Sigmoid colon (tissue), 6 donors: ENCODE measurements at regions not wholly inside any gene's neighbourhood (a gene's known extent, or its start where the extent isn't known, plus 50 kb on each side); places are given as distances from the start of the nearest gene placed in this dataset.

Experiments
- DNase-seq: peaks from one replicate; pipeline ENCODE4 v3.0.0-alpha.2; 2019
- H3K27ac ChIP-seq, 4 donors: fragments of 200-600 bp; sonication (generic); one replicate each; pipeline ENCODE4 v1.5.1; 2016 to 2019; ENCODE audit warnings: mild to moderate bottlenecking in 1 of 4
- H3K27me3 ChIP-seq, 3 donors: fragments of 200-600 bp; sonication (generic); one replicate each; pipeline ENCODE4 v1.5.1; 2019; ENCODE audit warnings: mild to moderate bottlenecking in 1 of 3
- H3K36me3 ChIP-seq, 4 donors: fragments of 200-600 bp; sonication (generic); one replicate each; pipeline ENCODE4 v1.5.1; 2016 to 2019
- H3K4me1 ChIP-seq, 4 donors: fragments of 200-600 bp; sonication (generic); one replicate each; pipeline ENCODE4 v1.5.1; 2017 to 2019
- H3K4me3 ChIP-seq, 4 donors: fragments of 200-600 bp; sonication (generic); one replicate each; pipeline ENCODE4 v1.5.1; 2017 to 2019; ENCODE audit warnings: mild to moderate bottlenecking in 2 of 4, moderate library complexity in 1 of 4
- H3K9me3 ChIP-seq, 4 donors: fragments of 200-600 bp in 3 of 4; sonication (generic) in 3 of 4; one replicate each; pipeline versions ENCODE4 v1.5.1 to v1.6.1; 2013 to 2019
- CTCF ChIP-seq, 4 experiments: fragments of 450-650 bp in 3 of 4; fragments of 200-600 bp in 1 of 4; IDR thresholded peaks; one replicate each; pipeline ENCODE4 v1.5.1; 2016 to 2019; ENCODE audit warnings: antibody characterized with exemption in 4 of 4, mild to moderate bottlenecking in 3 of 4, moderate library complexity in 2 of 4
- EP300 ChIP-seq, 4 donors: sonication (generic); formaldehyde crosslinking; IDR thresholded peaks; one replicate each; pipeline ENCODE4 v1.6.1; 2017; ENCODE audit warnings: antibody characterized with exemption in 4 of 4
- POLR2A ChIP-seq, 2 donors: fragments of 450-650 bp; IDR thresholded peaks; one replicate each; pipeline ENCODE4 v1.6.1; 2016; ENCODE audit warnings: antibody characterized with exemption in 2 of 2, mild to moderate bottlenecking in 2 of 2, moderate library complexity in 2 of 2
- POLR2AphosphoS5 ChIP-seq, 4 donors: sonication (generic); formaldehyde crosslinking; IDR thresholded peaks; one replicate each; pipeline ENCODE4 v1.6.1; 2017; ENCODE audit warnings: antibody characterized with exemption in 4 of 4
- WGBS, 2 donors: extraction: QIAGEN DNeasy Blood & Tissue Kit; methylation state at CpG; one replicate each; pipeline ENCODE4 v1.1.7; 2013; 5-methylcytosine and 5-hydroxymethylcytosine counted together
- intact Hi-C: fragments of 100-400 bp; cut with DNase I; formaldehyde crosslinking; loops from one replicate; pipeline ENCODE4 v1.15.1; 2023
- donor health status: healthy with polysubstance abuse.
- donor health status: healthy.

DNA sequence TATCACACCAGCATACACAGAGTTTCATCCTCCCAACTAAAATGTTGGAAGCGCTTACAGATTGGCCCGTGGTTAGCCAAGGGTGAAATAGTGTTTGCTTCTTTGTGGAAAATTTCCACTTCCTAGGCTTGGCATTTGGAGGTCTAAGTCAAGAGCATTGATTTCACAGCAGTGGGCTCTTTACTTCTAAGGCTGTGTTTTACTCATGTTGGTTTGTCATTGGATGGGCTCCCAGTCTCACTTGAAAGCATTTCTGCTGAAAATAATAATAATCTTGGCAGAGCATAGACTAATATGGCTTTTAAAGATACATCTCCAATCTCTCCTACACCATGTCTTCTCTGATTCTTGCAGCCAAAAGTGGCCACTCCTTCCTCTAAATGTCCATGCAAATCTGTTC lies 82.9 kb downstream of the DYNAP start:
- TF ChIP-seq CTCF (IDR thresholded peaks at IDR 0.05) (no peak), POLR2AphosphoS5 (IDR thresholded peaks at IDR 0.05) (no peak), EP300 (IDR thresholded peaks at IDR 0.05) (no peak), POLR2A (IDR thresholded peaks at IDR 0.05) (no peak)
- intact Hi-C loops = loop anchor here (10.0 kb wide), 1 partner anchor 1901 kb away; no protein-coding TSS in a partner anchor

DNA sequence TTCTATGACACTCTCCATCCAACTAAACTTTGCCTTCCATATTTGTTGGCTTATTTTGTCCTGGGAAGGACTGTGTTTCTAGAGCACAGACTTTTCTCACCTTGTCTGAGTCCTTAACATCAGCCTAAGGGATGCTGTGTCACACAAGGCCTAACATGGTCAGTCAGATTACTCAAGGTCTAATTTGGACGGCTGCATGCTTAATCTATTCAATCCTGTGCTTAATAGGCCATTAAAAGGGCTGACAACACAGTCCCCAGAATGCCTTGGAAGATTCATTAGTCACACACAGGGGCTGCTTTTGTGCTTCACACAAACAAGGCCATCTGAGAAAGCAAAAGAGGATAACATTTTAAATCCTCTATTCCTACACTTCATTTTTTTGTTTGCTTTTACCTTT lies 84.0 kb downstream of the DYNAP start:
- Histone ChIP-seq H3K4me1 (no peaks in the 10 kb centered on the region), H3K9me3 (no peaks in the 10 kb centered on the region), H3K27ac (no peak overlapping the region), H3K27me3 (no peaks in the 10 kb centered on the region), H3K36me3 (no peaks in the 10 kb centered on the region), H3K4me3 (no peak overlapping the region)
- no peak for DNase-seq
- intact Hi-C loops = loop anchor here (10.0 kb wide), 1 partner anchor 1900 kb away; no protein-coding TSS in a partner anchor
- TF ChIP-seq EP300 (IDR thresholded peaks at IDR 0.05) = no peak
- TF ChIP-seq POLR2AphosphoS5 (IDR thresholded peaks at IDR 0.05) = no peak
- no peak for TF ChIP-seq CTCF (IDR thresholded peaks at IDR 0.05)
- no peak for TF ChIP-seq POLR2A (IDR thresholded peaks at IDR 0.05)
- 68 to 70% methylated on average over 1 of the region's 1 CpG for WGBS, 2 donors

More for the DNA sequence above, 82.9 kb downstream of the DYNAP start:
- Histone ChIP-seq H3K4me1 (no peaks in the 10 kb centered on the region), H3K27me3 (no peaks in the 10 kb centered on the region), H3K9me3 (no peaks in the 10 kb centered on the region), H3K36me3 (no peaks in the 10 kb centered on the region), H3K4me3 (no peak overlapping the region), H3K27ac (no peak overlapping the region)
- 88 to 92% methylated on average over 2 of the region's 2 CpGs for WGBS, 2 donors
- no peak for DNase-seq

DNA sequence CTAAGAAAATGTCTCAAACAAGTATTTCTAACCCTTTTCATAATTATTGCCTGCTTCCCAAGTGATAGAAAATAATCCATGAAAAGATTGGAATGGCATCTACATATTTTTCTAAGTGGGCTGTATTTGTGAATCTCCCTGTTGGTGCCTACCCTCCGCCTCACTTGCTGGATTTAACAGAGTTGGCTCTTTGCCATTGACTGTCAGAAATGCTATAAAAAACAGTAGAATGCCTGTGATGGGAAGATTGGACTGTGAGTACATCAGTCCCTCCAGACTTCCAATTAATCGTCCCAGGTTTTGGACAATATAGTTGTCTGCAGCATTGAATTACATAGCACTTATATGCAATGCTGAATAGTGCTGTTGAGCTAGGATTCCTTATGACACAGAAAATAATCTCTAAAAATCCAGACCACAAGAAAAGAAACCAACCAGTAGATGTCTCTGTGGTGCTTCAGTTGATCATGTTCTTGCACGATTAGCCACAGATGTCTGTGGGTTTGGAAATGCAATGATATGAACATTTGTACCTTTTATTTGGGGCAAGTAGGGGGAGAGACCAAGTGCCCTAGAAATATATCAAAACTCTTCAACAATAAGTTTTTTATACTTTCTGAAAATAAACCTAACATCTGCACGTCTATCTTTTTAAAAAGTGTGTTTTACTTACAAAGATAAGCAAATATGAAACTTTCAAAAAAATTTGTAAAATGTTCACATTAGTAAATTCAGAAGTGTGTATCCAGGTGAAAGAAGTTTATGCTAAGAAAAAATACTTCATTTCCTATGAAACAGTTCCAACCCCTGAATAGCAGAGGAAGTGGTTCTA lies 88.5 kb downstream of the DYNAP start:
- Histone ChIP-seq H3K9me3 (no peaks in the 10 kb centered on the region), H3K36me3 (no peaks in the 10 kb centered on the region), H3K4me1 (no peaks in the 10 kb centered on the region), H3K4me3 (no peak overlapping the region), H3K27ac (no peak overlapping the region), H3K27me3 (no peaks in the 10 kb centered on the region)
- DNase-seq = no peak
- intact Hi-C loops = loop anchor here (2.0 to 10.0 kb wide), 3 partner anchors 203 to 1895 kb away; no protein-coding TSS in a partner anchor
- 28 to 35% methylated on average over 4 of the region's 4 CpGs for WGBS, 2 donors
- TF ChIP-seq CTCF (IDR thresholded peaks at IDR 0.05) = peak in 1 of 4 experiments; percentile 16
- TF ChIP-seq POLR2A (IDR thresholded peaks at IDR 0.05) = no peak

DNA sequence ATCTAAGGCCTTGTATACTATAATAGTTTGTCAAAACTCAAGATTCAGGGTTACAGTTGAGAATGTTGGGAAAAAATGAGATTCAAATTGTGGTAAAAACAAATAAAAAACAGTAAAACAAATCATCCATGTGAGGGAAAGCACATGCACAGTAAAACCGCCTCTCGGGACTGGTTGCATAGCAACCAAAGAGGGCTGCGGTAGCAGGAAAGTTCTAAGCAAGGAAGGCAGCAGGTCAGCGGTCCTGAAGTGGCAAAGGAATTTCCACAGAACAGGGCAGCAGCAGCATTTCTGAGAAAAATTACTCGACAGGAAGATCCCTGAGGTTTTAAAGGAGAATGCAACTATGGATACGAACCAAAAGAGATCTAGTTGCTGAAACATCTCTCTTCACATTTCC lies 93.7 kb downstream of the DYNAP start:
- Histone ChIP-seq H3K27ac (no peak overlapping the region), H3K36me3 (no peaks in the 10 kb centered on the region), H3K9me3 (no peaks in the 10 kb centered on the region), H3K27me3 (no peaks in the 10 kb centered on the region), H3K4me1 (no peaks in the 10 kb centered on the region), H3K4me3 (no peak overlapping the region)
- 58 to 65% methylated on average over 6 of the region's 6 CpGs for WGBS, 2 donors
- intact Hi-C loops = loop anchor here (5.0 kb wide), 1 partner anchor 198 kb away; no protein-coding TSS in a partner anchor
- DNase-seq = no peak
- TF ChIP-seq POLR2AphosphoS5 (IDR thresholded peaks at IDR 0.05) (no peak), CTCF (IDR thresholded peaks at IDR 0.05) (no peak), EP300 (IDR thresholded peaks at IDR 0.05) (no peak), POLR2A (IDR thresholded peaks at IDR 0.05) (no peak)
